ENCODE measurements at regions not wholly inside any gene's neighbourhood (a gene's known extent, or its start where the extent isn't known, plus 50 kb on each side); places are given as distances from the start of the nearest gene placed in this dataset.

GRCh38 chr13:89862691-89863036, 1484.8 kb upstream of the MIR17HG start:
- no peak for TF ChIP-seq EZH2phosphoT487 (IDR thresholded peaks at IDR 0.05; ENCODE audit: borderline replicate concordance, low read length)
- TF ChIP-seq CTCF (IDR thresholded peaks at IDR 0.05; ENCODE audit: low read depth, low read length, poor library complexity, severe bottlenecking), result no peak
